Fibroblast of skin of right biceps (primary cell): ENCODE measurements at regions not wholly inside any gene's neighbourhood (a gene's known extent, or its start where the extent isn't known, plus 50 kb on each side); places are given as distances from the start of the nearest gene placed in this dataset.
A peak's percentile ranks its signal among the peaks of the same experiment; 100 is the strongest.

Experiments used
- DNase-seq: peaks from one replicate; pipeline ENCODE4 v3.0.0-alpha.2; 2013

- DNase-seq: no peak
These were observed 854.6 kb downstream of the CBLN2 start for GRCh38 chr18:71689416-71690160.

GRCh38 chr18:71682591-71682990 lies 861.6 kb downstream of the CBLN2 start:
- DNase-seq: no peak

GRCh38 chr18:71678144-71678543 lies 866.0 kb downstream of the CBLN2 start:
- DNase-seq: no peak

- DNase-seq: no peak
These were observed 870.2 kb downstream of the CBLN2 start for GRCh38 chr18:71673954-71674353.

GRCh38 chr18:71673498-71673897 lies 870.6 kb downstream of the CBLN2 start:
- DNase-seq: no peak

GRCh38 chr18:71666481-71666880 lies 877.7 kb downstream of the CBLN2 start:
- DNase-seq: no peak

- peak; percentile 61 for DNase-seq
These were observed 879.0 kb downstream of the CBLN2 start for GRCh38 chr18:71665131-71665530.

- no peak for DNase-seq
These were observed 900.3 kb downstream of the CBLN2 start for GRCh38 chr18:71643822-71644221.

- no peak for DNase-seq
These were observed 913.4 kb downstream of the CBLN2 start for GRCh38 chr18:71630696-71631095.

- DNase-seq: no peak
These were observed 918.5 kb downstream of the CBLN2 start for GRCh38 chr18:71625556-71626090.

GRCh38 chr18:71598374-71598773 lies 945.8 kb downstream of the CBLN2 start:
- DNase-seq: peak; percentile 35

GRCh38 chr18:71597219-71597618 lies 946.9 kb downstream of the CBLN2 start:
- no peak for DNase-seq

GRCh38 chr18:71583252-71583651 lies 960.9 kb downstream of the CBLN2 start:
- DNase-seq: no peak

GRCh38 chr18:71554686-71555085 lies 989.5 kb downstream of the CBLN2 start:
- no peak for DNase-seq

- no peak for DNase-seq
These were observed 1002.5 kb downstream of the CBLN2 start for GRCh38 chr18:71541643-71542042.

- peak; percentile 38 for DNase-seq
These were observed 1014.3 kb downstream of the CBLN2 start for GRCh38 chr18:71529703-71530303.

- DNase-seq: no peak
These were observed 1020.4 kb downstream of the CBLN2 start for GRCh38 chr18:71523483-71524435.

- no peak for DNase-seq
These were observed 1038.6 kb downstream of the CBLN2 start for GRCh38 chr18:71505526-71505925.

GRCh38 chr18:71503222-71503621 lies 1040.9 kb downstream of the CBLN2 start:
- DNase-seq: no peak

GRCh38 chr18:71485611-71486010 lies 1058.5 kb downstream of the CBLN2 start:
- DNase-seq: peak; percentile 46

GRCh38 chr18:71471963-71472725 lies 1072.0 kb downstream of the CBLN2 start:
- DNase-seq: no peak

- DNase-seq: no peak
These were observed 1087.9 kb downstream of the CBLN2 start for GRCh38 chr18:71456206-71456605.
